Lower lobe of right lung (tissue), 2 donors: ENCODE measurements at regions not wholly inside any gene's neighbourhood (a gene's known extent, or its start where the extent isn't known, plus 50 kb on each side); places are given as distances from the start of the nearest gene placed in this dataset.

ENCODE experiments used
- ATAC-seq, 2 donors: fragments of 200-7000 bp; cut with Tn5 transposase; one replicate each; pipeline ENCODE4 v1.9.1; 2020 to 2022; ENCODE audit warnings: mild to moderate bottlenecking in 2 of 2, moderate library complexity in 2 of 2
- DNase-seq: peaks from one replicate; pipeline ENCODE4 v3.0.0-alpha.2; 2020
- H3K27ac ChIP-seq: fragments of 200-600 bp; one replicate; pipeline ENCODE4 v1.8.0; 2022
- H3K27me3 ChIP-seq: fragments of 200-600 bp; one replicate; pipeline ENCODE4 v1.8.0; 2022; ENCODE audit warnings: low read depth
- H3K36me3 ChIP-seq: fragments of 200-600 bp; one replicate; pipeline ENCODE4 v1.8.0; 2022; ENCODE audit warnings: mild to moderate bottlenecking
- H3K4me1 ChIP-seq: fragments of 200-600 bp; one replicate; pipeline ENCODE4 v1.8.0; 2022
- H3K4me3 ChIP-seq: fragments of 200-600 bp; one replicate; pipeline ENCODE4 v1.8.0; 2022; ENCODE audit warnings: mild to moderate bottlenecking
- H3K9me3 ChIP-seq: fragments of 200-600 bp; one replicate; pipeline ENCODE4 v1.8.0; 2022
- intact Hi-C: fragments of 100-400 bp; cut with DNase I; formaldehyde crosslinking; loops from one replicate; pipeline ENCODE4 v1.11.0; 2022
- TF ChIP-seq, protein P1 (sequence below): fragments of 200-600 bp; IDR thresholded peaks from one replicate; pipeline ENCODE4 v1.8.0; 2022; ENCODE audit warnings: antibody characterized with exemption, mild to moderate bottlenecking
- donor health status: DM: no; HTN: yes; CAD: no; lungs with severe emphysema.

DNA sequence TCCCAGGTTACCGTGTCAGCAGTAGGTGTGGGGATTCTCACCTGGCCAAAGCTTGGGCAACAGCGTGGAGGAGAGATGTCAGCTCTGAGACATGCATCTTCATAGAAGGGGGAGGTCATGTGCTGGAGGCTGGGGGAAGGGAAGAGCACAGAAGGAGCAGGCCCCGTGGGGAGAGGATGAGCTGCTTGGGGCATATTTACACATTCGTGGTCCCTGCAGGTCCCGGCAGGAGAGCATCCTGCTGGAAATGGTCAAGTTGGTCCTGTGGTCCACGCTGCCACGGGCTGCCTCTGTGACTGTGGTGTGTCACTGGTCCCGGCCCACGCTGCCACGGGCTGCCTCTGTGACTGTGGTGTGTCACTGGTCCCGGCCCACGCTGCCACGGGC is 195.1 kb upstream of the TWIST2 start:
- Histone ChIP-seq H3K4me3 (no peak overlapping the region), H3K27ac (no peak overlapping the region), H3K36me3 (no peaks in the 10 kb centered on the region), H3K4me1 (no peaks in the 10 kb centered on the region), H3K27me3 (no peaks in the 10 kb centered on the region), H3K9me3 (no peaks in the 10 kb centered on the region)
- no peak for DNase-seq
- TF ChIP-seq, protein P1, sequence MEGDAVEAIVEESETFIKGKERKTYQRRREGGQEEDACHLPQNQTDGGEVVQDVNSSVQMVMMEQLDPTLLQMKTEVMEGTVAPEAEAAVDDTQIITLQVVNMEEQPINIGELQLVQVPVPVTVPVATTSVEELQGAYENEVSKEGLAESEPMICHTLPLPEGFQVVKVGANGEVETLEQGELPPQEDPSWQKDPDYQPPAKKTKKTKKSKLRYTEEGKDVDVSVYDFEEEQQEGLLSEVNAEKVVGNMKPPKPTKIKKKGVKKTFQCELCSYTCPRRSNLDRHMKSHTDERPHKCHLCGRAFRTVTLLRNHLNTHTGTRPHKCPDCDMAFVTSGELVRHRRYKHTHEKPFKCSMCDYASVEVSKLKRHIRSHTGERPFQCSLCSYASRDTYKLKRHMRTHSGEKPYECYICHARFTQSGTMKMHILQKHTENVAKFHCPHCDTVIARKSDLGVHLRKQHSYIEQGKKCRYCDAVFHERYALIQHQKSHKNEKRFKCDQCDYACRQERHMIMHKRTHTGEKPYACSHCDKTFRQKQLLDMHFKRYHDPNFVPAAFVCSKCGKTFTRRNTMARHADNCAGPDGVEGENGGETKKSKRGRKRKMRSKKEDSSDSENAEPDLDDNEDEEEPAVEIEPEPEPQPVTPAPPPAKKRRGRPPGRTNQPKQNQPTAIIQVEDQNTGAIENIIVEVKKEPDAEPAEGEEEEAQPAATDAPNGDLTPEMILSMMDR = no peak
- no peak for ATAC-seq
- intact Hi-C loops = no loop called here

DNA sequence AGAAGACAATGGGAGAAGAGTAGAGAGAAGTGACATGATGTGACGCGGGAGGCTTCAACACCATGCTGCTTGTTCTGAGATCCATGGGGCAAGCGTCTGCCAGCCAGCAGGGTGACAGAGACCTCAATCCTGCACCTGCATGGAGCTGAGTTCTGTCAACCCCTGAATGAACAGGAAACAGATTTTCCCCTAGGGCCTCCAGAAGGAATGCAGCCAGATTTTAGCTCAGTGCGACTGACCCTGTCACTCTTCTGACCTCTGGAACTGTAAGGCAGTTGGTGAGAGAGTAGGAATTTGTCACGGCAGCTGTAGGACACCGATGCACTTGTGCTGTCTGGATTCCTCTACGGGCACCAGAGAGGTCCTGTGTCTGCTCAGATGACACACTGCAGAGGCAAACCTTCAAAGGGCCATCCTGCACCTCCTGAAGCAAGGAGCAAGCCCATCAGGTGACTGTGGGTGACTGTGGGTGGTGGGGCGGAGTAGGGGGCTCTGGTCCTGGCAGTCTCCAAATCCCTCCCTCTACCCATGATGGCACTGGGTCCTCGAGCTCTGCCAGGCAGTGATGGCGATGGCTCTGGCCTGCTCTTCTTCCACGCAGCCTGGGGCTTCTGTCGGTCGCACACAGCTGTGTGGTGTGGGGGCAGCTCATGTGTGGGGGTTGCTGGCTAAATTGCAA is 194.3 kb upstream of the TWIST2 start:
- intact Hi-C loops = no loop called here
- ATAC-seq = no peak
- Histone ChIP-seq H3K4me1 (no peaks in the 10 kb centered on the region), H3K36me3 (no peaks in the 10 kb centered on the region), H3K9me3 (no peaks in the 10 kb centered on the region), H3K27me3 (no peaks in the 10 kb centered on the region), H3K4me3 (no peak overlapping the region), H3K27ac (no peak overlapping the region)
- no peak for DNase-seq
- TF ChIP-seq, protein P1 = no peak

DNA sequence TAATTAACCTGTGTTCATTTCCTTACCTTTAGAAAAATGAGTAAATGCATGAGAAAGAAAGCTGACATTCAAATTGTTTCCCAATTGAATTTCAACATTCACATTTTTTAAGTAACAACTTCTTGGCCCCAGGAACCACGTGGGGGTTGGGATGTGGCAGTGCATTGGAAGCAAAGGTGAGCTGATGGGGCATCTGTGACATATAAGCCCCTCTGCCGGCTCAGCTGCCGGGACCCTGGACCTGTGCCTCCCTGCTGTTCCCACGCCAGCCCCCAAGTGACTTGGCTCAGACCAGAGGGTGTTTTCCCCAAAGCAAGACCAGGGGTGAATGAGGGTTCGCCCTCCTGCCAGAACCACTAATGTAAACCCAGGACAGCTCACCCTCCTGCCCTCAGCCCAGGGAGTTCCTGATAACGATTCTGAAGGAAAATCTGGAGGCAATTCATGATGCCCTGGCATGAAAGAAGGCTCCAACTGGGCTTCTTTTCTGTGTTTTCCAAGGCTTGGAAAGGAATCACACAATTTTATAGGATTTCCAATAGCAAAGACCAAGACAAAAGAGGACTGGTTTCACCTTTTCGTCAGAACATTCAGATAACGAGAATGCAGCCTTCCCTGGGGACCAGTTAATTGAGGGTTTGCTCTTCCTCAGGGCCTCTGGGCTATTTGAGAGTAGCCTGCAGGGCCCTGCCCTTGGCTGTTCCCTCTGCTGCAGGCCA is 193.2 kb upstream of the TWIST2 start:
- no peak overlapping the region for H3K27ac ChIP-seq
- no peak for ATAC-seq
- H3K27me3 ChIP-seq = no peaks in the 10 kb centered on the region
- intact Hi-C loops = no loop called here
- TF ChIP-seq, protein P1 = no peak
- H3K9me3 ChIP-seq = no peaks in the 10 kb centered on the region
- H3K4me1 ChIP-seq = no peaks in the 10 kb centered on the region
- no peak overlapping the region for H3K4me3 ChIP-seq
- H3K36me3 ChIP-seq = no peaks in the 10 kb centered on the region
- no peak for DNase-seq

DNA sequence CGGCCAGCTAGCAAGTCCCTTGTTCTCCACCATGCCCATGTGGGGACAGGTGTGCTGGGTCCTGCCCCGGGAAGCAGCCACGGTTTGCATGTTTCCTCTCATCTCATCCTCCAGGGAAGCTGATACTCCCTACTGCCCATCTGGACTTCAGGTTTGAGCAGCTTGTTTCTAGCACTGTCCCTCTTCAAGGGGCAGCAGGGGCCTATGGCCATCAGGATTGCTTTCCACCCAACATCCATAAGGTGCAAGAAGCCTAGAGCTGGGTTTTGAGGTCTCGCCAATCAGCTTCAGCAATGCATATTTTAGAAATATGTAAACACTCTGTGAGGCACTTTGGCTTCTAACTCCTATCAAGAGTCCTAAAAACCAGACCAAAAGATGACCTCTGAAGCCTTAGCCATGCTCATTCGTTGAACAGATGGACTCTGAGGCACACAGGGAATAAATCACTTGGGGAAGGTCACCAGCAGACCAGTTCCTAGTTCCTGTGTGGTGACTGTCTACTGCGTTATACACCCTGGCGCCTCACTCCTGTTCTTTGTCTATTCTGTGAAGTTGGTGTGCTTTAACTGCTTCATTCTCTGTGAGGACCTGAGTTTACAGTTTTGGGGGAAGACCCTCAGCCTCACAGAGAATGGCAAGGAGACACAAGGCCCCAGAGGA is 192.6 kb upstream of the TWIST2 start:
- DNase-seq = no peak
- TF ChIP-seq, protein P1 = no peak

DNA sequence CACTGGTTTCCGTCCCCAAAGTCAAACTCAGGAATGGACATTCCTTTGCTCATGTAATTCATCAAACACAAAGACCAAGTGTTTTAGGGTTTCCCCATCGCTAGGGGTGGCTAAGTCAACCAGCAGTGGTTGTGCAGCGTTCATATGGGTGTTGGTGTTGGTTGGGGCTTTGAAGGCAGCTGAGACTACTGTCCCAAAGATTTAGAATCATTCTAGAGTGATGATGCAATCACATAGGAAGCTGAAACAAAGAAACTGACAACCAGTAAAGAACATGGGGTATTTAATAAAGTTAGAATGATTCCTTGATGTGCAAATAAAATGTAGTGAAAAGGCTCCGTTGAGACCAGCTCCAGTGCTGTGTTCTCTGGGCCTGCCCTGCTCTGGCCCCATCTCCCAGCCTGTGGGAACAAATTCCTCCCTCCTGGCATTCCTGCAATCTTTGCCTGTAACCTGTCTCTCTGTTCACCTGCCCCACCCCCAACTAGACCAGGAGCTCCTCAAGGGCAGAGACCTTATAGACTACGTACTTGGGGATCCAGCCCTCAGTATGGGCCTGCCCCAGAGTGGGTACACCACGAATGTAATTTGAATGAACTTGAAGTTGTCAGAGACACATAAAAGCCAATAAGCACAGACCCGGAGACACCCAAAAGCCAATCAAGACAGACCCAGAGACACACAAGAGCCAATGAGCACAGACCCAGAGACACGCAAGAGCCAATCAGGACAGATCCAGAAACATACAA is 191.7 kb upstream of the TWIST2 start:
- H3K36me3 ChIP-seq = no peaks in the 10 kb centered on the region
- ATAC-seq (no peak), DNase-seq (no peak)
- no peaks in the 10 kb centered on the region for H3K27me3 ChIP-seq
- intact Hi-C loops = no loop called here
- H3K4me3 ChIP-seq = no peak overlapping the region
- H3K4me1 ChIP-seq = no peaks in the 10 kb centered on the region
- TF ChIP-seq, protein P1 = no peak
- H3K27ac ChIP-seq = no peak overlapping the region
- no peaks in the 10 kb centered on the region for H3K9me3 ChIP-seq

More for the DNA sequence above, 192.6 kb upstream of the TWIST2 start:
- no peaks in the 10 kb centered on the region for H3K9me3 ChIP-seq
- H3K36me3 ChIP-seq = no peaks in the 10 kb centered on the region
- H3K27me3 ChIP-seq = no peaks in the 10 kb centered on the region
- intact Hi-C loops = no loop called here
- no peak for ATAC-seq
- no peak overlapping the region for H3K4me3 ChIP-seq
- H3K4me1 ChIP-seq = no peaks in the 10 kb centered on the region
- H3K27ac ChIP-seq = no peak overlapping the region
